RWPE2 (cell line): ENCODE measurements at regions not wholly inside any gene's neighbourhood (a gene's known extent, or its start where the extent isn't known, plus 50 kb on each side); places are given as distances from the start of the nearest gene placed in this dataset.

Source experiments
- ATAC-seq: fragments of 200-7000 bp; cut with Tn5 transposase; 3 replicates; pipeline ENCODE4 v1.9.1; 2021; ENCODE audit warnings: low read depth
- DNase-seq: peaks from one replicate; pipeline ENCODE4 v3.0.0-alpha.2; 2020; ENCODE audit warnings: low spot score
- H3K27ac ChIP-seq: fragments of 450-650 bp; 2 replicates; pipeline ENCODE4 v1.5.1; 2017; ENCODE audit warnings: mild to moderate bottlenecking; ENCODE audit not compliant: poor library complexity, severe bottlenecking
- H3K27me3 ChIP-seq: fragments of 250-450 bp; sonication (Bioruptor Pico); 2 replicates; pipeline ENCODE4 v1.5.1; 2021; ENCODE audit warnings: mild to moderate bottlenecking, moderate library complexity; ENCODE audit not compliant: insufficient read depth, poor library complexity, severe bottlenecking
- H3K36me3 ChIP-seq: fragments of 250-450 bp; sonication (Bioruptor Pico); 2 replicates; pipeline ENCODE4 v1.5.1; 2020; ENCODE audit warnings: low read depth, mild to moderate bottlenecking, moderate library complexity
- H3K4me1 ChIP-seq: fragments of 250-450 bp; sonication (Bioruptor Pico); 2 replicates; pipeline ENCODE4 v1.5.1; 2021; ENCODE audit warnings: mild to moderate bottlenecking, moderate library complexity; ENCODE audit not compliant: insufficient read depth, poor library complexity, severe bottlenecking
- H3K4me3 ChIP-seq: fragments of 250-450 bp; sonication (Bioruptor Pico); 2 replicates; pipeline ENCODE4 v1.5.1; 2021; ENCODE audit warnings: mild to moderate bottlenecking, moderate library complexity; ENCODE audit not compliant: severe bottlenecking
- H3K9me3 ChIP-seq: fragments of 250-450 bp; sonication (Bioruptor Pico); 2 replicates; pipeline ENCODE4 v1.5.1; 2021; ENCODE audit warnings: mild to moderate bottlenecking, moderate library complexity; ENCODE audit not compliant: severe bottlenecking
- CTCF ChIP-seq: fragments of 450-650 bp; IDR thresholded peaks from one replicate; pipeline ENCODE4 v1.5.1; 2017; ENCODE audit warnings: mild to moderate bottlenecking, moderate library complexity; ENCODE audit not compliant: poor library complexity, severe bottlenecking

GRCh38 chr9:117775591-117775990, 71.4 kb downstream of the TLR4 start:
- Histone ChIP-seq H3K27ac (no peak overlapping the region), H3K4me3 (no peak overlapping the region), H3K27me3 (no peaks in the 10 kb centered on the region), H3K36me3 (no peaks in the 10 kb centered on the region), H3K9me3 (no peaks in the 10 kb centered on the region), H3K4me1 (peaks cover 6% of the 10 kb centered on the region)
- ATAC-seq (no peak), DNase-seq (no peak)
- no peak for TF ChIP-seq CTCF

- no peak for TF ChIP-seq CTCF
- Histone ChIP-seq H3K4me1 (peaks cover 4% of the 10 kb centered on the region), H3K27ac (no peak overlapping the region), H3K27me3 (no peaks in the 10 kb centered on the region), H3K36me3 (no peaks in the 10 kb centered on the region), H3K4me3 (no peak overlapping the region), H3K9me3 (no peaks in the 10 kb centered on the region)
- ATAC-seq (no peak), DNase-seq (no peak)
These were observed 73.6 kb downstream of the TLR4 start for GRCh38 chr9:117777823-117778222.

GRCh38 chr9:117779760-117780159, 75.6 kb downstream of the TLR4 start:
- no peaks in the 10 kb centered on the region for H3K27me3 ChIP-seq
- H3K9me3 ChIP-seq: no peaks in the 10 kb centered on the region
- no peaks in the 10 kb centered on the region for H3K4me1 ChIP-seq
- ATAC-seq (no peak), DNase-seq (no peak)
- H3K36me3 ChIP-seq: no peaks in the 10 kb centered on the region
- no peak for TF ChIP-seq CTCF
- no peak overlapping the region for H3K27ac ChIP-seq
- H3K4me3 ChIP-seq: no peak overlapping the region

DNA sequence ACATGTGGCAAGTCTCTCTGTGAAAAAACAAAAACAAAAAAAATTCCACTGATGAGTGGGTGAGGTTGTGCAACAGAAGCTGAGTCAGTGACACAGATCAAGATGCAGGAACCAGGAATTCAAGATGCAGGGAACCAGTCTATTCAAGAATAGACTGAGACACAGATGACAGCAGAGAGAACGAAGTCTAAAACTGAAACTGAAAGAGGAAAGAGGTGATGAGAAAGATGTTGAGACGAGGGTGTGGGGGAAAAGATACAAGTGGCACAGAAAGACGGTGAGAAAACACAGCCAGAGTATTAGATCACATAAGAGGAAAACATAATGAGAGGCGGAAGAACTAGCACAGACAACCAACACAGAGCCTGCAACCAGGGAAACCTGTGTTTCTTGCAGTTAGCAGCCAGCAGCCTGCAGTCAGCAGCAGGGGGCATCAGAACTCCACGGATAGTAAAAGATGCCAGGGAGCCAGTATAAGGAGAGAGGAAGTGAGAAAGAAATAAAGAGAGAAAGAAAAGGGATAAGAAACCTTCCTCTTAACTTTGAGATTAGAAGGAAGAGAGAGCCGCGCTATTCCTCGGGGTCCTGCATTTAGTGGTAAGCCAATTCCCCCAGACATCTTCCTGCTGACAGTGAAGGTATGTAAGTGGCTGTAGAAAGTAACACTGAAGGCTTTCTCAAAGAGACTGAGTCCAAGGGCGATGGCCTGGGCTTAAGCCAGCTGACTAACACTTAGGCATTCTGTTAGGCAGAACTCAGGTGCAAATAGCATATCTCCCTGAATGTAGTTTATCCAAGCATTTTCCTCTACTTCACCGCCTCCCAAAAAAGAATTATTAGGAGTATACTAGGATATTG, 79.0 kb downstream of the TLR4 start:
- ATAC-seq: peak; percentile 95
- Histone ChIP-seq H3K27me3 (no peaks in the 10 kb centered on the region), H3K4me3 (peak overlapping the region; percentile 18), H3K4me1 (no peaks in the 10 kb centered on the region), H3K9me3 (no peaks in the 10 kb centered on the region), H3K27ac (no peak overlapping the region), H3K36me3 (no peaks in the 10 kb centered on the region)
- peak; percentile 85 for TF ChIP-seq CTCF
- peak; percentile 47 for DNase-seq

- H3K4me1 ChIP-seq: no peaks in the 10 kb centered on the region
- TF ChIP-seq CTCF: no peak
- no peak overlapping the region for H3K4me3 ChIP-seq
- no peak for ATAC-seq
- H3K36me3 ChIP-seq: no peaks in the 10 kb centered on the region
- no peaks in the 10 kb centered on the region for H3K27me3 ChIP-seq
- H3K9me3 ChIP-seq: no peaks in the 10 kb centered on the region
- no peak overlapping the region for H3K27ac ChIP-seq
- DNase-seq: no peak
These were observed 79.6 kb downstream of the TLR4 start for GRCh38 chr9:117783828-117784227.
